ENCODE measurements at regions not wholly inside any gene's neighbourhood (a gene's known extent, or its start where the extent isn't known, plus 50 kb on each side); places are given as distances from the start of the nearest gene placed in this dataset.
A peak's percentile ranks its signal among the peaks of the same experiment; 100 is the strongest.

- TF ChIP-seq, protein P1, sequence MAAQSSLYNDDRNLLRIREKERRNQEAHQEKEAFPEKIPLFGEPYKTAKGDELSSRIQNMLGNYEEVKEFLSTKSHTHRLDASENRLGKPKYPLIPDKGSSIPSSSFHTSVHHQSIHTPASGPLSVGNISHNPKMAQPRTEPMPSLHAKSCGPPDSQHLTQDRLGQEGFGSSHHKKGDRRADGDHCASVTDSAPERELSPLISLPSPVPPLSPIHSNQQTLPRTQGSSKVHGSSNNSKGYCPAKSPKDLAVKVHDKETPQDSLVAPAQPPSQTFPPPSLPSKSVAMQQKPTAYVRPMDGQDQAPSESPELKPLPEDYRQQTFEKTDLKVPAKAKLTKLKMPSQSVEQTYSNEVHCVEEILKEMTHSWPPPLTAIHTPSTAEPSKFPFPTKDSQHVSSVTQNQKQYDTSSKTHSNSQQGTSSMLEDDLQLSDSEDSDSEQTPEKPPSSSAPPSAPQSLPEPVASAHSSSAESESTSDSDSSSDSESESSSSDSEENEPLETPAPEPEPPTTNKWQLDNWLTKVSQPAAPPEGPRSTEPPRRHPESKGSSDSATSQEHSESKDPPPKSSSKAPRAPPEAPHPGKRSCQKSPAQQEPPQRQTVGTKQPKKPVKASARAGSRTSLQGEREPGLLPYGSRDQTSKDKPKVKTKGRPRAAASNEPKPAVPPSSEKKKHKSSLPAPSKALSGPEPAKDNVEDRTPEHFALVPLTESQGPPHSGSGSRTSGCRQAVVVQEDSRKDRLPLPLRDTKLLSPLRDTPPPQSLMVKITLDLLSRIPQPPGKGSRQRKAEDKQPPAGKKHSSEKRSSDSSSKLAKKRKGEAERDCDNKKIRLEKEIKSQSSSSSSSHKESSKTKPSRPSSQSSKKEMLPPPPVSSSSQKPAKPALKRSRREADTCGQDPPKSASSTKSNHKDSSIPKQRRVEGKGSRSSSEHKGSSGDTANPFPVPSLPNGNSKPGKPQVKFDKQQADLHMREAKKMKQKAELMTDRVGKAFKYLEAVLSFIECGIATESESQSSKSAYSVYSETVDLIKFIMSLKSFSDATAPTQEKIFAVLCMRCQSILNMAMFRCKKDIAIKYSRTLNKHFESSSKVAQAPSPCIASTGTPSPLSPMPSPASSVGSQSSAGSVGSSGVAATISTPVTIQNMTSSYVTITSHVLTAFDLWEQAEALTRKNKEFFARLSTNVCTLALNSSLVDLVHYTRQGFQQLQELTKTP (IDR thresholded peaks at IDR 0.05; ENCODE audit: low read depth in 1 of 2, partially characterized antibody in 2 of 2) = peak in 1 of 2 experiments; percentile 64
- TF ChIP-seq CBX5 (IDR thresholded peaks at IDR 0.05; ENCODE audit: borderline replicate concordance, low read depth) = no peak
- no peak for TF ChIP-seq KLF16 (IDR thresholded peaks at IDR 0.05)
- peak; percentile 25; the same call in 1 of the 2 replicates for TF ChIP-seq BHLHE40 (IDR thresholded peaks at IDR 0.05; ENCODE audit: low read length)
- no peak for TF ChIP-seq ZNF12 (CRISPR knock-in tag; IDR thresholded peaks at IDR 0.05)
- no peak for TF ChIP-seq EGR1 (conservative IDR thresholded peaks at IDR 0.05)
- no peak for TF ChIP-seq ZNF589 (CRISPR knock-in tag; IDR thresholded peaks at IDR 0.05; ENCODE audit: low read depth)
- TF ChIP-seq, protein P2, sequence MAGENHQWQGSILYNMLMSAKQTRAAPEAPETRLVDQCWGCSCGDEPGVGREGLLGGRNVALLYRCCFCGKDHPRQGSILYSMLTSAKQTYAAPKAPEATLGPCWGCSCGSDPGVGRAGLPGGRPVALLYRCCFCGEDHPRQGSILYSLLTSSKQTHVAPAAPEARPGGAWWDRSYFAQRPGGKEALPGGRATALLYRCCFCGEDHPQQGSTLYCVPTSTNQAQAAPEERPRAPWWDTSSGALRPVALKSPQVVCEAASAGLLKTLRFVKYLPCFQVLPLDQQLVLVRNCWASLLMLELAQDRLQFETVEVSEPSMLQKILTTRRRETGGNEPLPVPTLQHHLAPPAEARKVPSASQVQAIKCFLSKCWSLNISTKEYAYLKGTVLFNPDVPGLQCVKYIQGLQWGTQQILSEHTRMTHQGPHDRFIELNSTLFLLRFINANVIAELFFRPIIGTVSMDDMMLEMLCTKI (IDR thresholded peaks at IDR 0.05; ENCODE audit: partially characterized antibody) = no peak
- TF ChIP-seq ZBTB1 (CRISPR knock-in tag; IDR thresholded peaks at IDR 0.05; ENCODE audit: borderline replicate concordance, low read depth) = no peak
- TF ChIP-seq, protein P3, sequence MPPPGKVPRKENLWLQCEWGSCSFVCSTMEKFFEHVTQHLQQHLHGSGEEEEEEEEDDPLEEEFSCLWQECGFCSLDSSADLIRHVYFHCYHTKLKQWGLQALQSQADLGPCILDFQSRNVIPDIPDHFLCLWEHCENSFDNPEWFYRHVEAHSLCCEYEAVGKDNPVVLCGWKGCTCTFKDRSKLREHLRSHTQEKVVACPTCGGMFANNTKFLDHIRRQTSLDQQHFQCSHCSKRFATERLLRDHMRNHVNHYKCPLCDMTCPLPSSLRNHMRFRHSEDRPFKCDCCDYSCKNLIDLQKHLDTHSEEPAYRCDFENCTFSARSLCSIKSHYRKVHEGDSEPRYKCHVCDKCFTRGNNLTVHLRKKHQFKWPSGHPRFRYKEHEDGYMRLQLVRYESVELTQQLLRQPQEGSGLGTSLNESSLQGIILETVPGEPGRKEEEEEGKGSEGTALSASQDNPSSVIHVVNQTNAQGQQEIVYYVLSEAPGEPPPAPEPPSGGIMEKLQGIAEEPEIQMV (tag; conservative IDR thresholded peaks at IDR 0.05; ENCODE audit: low read depth) = no peak
- TF ChIP-seq KAT7 (CRISPR knock-in tag; IDR thresholded peaks at IDR 0.05; ENCODE audit: borderline replicate concordance) = no peak
- peak; percentile 10; the same call in 1 of the 2 replicates for TF ChIP-seq C11orf30 (IDR thresholded peaks at IDR 0.05; ENCODE audit: low read depth)
- peak; percentile 26; the same call in 1 of the 2 replicates for TF ChIP-seq USF1 (CRISPR knock-in tag; IDR thresholded peaks at IDR 0.05)
- TF ChIP-seq KLF10 (CRISPR knock-in tag; IDR thresholded peaks at IDR 0.05) = no peak
- no peak for TF ChIP-seq HSF4 (CRISPR knock-in tag; IDR thresholded peaks at IDR 0.05; ENCODE audit: borderline replicate concordance)
- TF ChIP-seq PTTG1 (tag; IDR thresholded peaks at IDR 0.05; ENCODE audit: low read depth) = no peak
- TF ChIP-seq ASH1L (IDR thresholded peaks at IDR 0.05; ENCODE audit: borderline replicate concordance, low read depth, partially characterized antibody) = no peak
- no peak for TF ChIP-seq KHSRP (IDR thresholded peaks at IDR 0.05)
- TF ChIP-seq, protein P4, sequence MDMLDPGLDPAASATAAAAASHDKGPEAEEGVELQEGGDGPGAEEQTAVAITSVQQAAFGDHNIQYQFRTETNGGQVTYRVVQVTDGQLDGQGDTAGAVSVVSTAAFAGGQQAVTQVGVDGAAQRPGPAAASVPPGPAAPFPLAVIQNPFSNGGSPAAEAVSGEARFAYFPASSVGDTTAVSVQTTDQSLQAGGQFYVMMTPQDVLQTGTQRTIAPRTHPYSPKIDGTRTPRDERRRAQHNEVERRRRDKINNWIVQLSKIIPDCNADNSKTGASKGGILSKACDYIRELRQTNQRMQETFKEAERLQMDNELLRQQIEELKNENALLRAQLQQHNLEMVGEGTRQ (CRISPR knock-in tag; IDR thresholded peaks at IDR 0.05) = no peak
- no peak for TF ChIP-seq XRCC5 (IDR thresholded peaks at IDR 0.05; ENCODE audit: low read depth, low read length)
Observed at GRCh38 chr6:4487538-4487937, 288.7 kb upstream of the CDYL start (continued).

All from K562 (cell line).